H1 (cell line): ENCODE measurements at regions not wholly inside any gene's neighbourhood (a gene's known extent, or its start where the extent isn't known, plus 50 kb on each side); places are given as distances from the start of the nearest gene placed in this dataset.

Source experiments
- CHD2 ChIP-seq: IDR thresholded peaks from 2 replicates; pipeline ENCODE4 v1.6.1; 2012; ENCODE audit warnings: low read length, improper control_type of control experiment
- EZH2 ChIP-seq: fragments of 200-600 bp; sonication (generic); IDR thresholded peaks from 2 replicates; pipeline ENCODE4 v1.7.1; 2012; ENCODE audit warnings: low read depth, mild to moderate bottlenecking, moderate library complexity, low read length, inconsistent platforms; ENCODE audit not compliant: severe bottlenecking
- JUN ChIP-seq: IDR thresholded peaks from 2 replicates; pipeline ENCODE4 v1.6.1; 2011; ENCODE audit warnings: low read depth, mild to moderate bottlenecking, improper control_type of control experiment, low read length
- NRF1 ChIP-seq: IDR thresholded peaks from 2 replicates; pipeline ENCODE4 v1.6.1; 2011; ENCODE audit warnings: mild to moderate bottlenecking, low read depth, low read length, improper control_type of control experiment
- POLR2A ChIP-seq, 2 experiments: IDR thresholded peaks; 1 replicate in 1 of 2; 2 replicates in 1 of 2; pipeline ENCODE4 v1.6.1; 2011; ENCODE audit warnings: low read depth in 2 of 2, low read length in 2 of 2, mild to moderate bottlenecking in 2 of 2; ENCODE audit errors: control extremely low read depth in 1 of 2
- POLR2AphosphoS5 ChIP-seq: IDR thresholded peaks from 2 replicates; pipeline ENCODE4 v1.6.1; 2011; ENCODE audit warnings: low read depth, low read length
- TF ChIP-seq, protein P1 (sequence below), 3 experiments: IDR thresholded peaks; 1 replicate in 2 of 3; 2 replicates in 1 of 3; pipeline versions ENCODE4 v1.5.1 to v1.6.1; 2011; ENCODE audit warnings: low read length in 3 of 3, mild to moderate bottlenecking in 3 of 3, inconsistent platforms in 2 of 3, low read depth in 1 of 3, moderate library complexity in 1 of 3; ENCODE audit not compliant: insufficient read depth in 1 of 3; ENCODE audit errors: control extremely low read depth in 1 of 3
- TF ChIP-seq, protein P2 (sequence below): IDR thresholded peaks from 2 replicates; pipeline ENCODE4 v1.6.1; 2011; ENCODE audit warnings: low read depth, mild to moderate bottlenecking, low read length; ENCODE audit not compliant: insufficient read depth

- TF ChIP-seq NRF1 (no peak), EZH2 (no peak), CHD2 (no peak), POLR2AphosphoS5 (no peak), POLR2A (IDR thresholded peaks at IDR 0.05; ENCODE audit: control extremely low read depth in 1 of 2, low read depth in 2 of 2, low read length in 2 of 2) (no peak), JUN (no peak)
- TF ChIP-seq, protein P1, sequence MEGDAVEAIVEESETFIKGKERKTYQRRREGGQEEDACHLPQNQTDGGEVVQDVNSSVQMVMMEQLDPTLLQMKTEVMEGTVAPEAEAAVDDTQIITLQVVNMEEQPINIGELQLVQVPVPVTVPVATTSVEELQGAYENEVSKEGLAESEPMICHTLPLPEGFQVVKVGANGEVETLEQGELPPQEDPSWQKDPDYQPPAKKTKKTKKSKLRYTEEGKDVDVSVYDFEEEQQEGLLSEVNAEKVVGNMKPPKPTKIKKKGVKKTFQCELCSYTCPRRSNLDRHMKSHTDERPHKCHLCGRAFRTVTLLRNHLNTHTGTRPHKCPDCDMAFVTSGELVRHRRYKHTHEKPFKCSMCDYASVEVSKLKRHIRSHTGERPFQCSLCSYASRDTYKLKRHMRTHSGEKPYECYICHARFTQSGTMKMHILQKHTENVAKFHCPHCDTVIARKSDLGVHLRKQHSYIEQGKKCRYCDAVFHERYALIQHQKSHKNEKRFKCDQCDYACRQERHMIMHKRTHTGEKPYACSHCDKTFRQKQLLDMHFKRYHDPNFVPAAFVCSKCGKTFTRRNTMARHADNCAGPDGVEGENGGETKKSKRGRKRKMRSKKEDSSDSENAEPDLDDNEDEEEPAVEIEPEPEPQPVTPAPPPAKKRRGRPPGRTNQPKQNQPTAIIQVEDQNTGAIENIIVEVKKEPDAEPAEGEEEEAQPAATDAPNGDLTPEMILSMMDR (IDR thresholded peaks at IDR 0.05; ENCODE audit: control extremely low read depth in 1 of 3, insufficient read depth in 1 of 3, low read depth in 1 of 3, low read length in 3 of 3), result no peak
- TF ChIP-seq, protein P2, sequence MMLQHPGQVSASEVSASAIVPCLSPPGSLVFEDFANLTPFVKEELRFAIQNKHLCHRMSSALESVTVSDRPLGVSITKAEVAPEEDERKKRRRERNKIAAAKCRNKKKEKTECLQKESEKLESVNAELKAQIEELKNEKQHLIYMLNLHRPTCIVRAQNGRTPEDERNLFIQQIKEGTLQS, result no peak
Observed at GRCh38 chr12:23228101-23228500, 603.1 kb downstream of the ETNK1 start.
